ENCODE measurements at regions not wholly inside any gene's neighbourhood (a gene's known extent, or its start where the extent isn't known, plus 50 kb on each side); places are given as distances from the start of the nearest gene placed in this dataset.

GRCh38 chr4:155543126-155543765 lies 123.4 kb upstream of the GUCY1A1 start:
- TF ChIP-seq CTCF (IDR thresholded peaks at IDR 0.05; ENCODE audit: borderline replicate concordance, extremely low read depth, low read length, poor library complexity, severe bottlenecking) (no peak), EZH2 (IDR thresholded peaks at IDR 0.05; ENCODE audit: borderline replicate concordance, low read depth, low read length, severe bottlenecking) (no peak)
